Spleen (tissue), 7 donors: ENCODE measurements at regions not wholly inside any gene's neighbourhood (a gene's known extent, or its start where the extent isn't known, plus 50 kb on each side); places are given as distances from the start of the nearest gene placed in this dataset.

Experiments
- CTCF ChIP-seq, 11 experiments: fragments of 200-600 bp in 7 of 11; fragments of 450-650 bp in 4 of 11; sonication (generic) in 4 of 11; IDR thresholded peaks in 8 of 11; conservative IDR thresholded peaks in 3 of 11; 1 replicate in 7 of 11; 2 replicates in 4 of 11; pipeline versions ENCODE4 v1.4.0 to v1.8.0; 2016 to 2021; ENCODE audit warnings: antibody characterized with exemption in 11 of 11, inconsistent platforms in 4 of 11, mild to moderate bottlenecking in 1 of 11
- POLR2AphosphoS5 ChIP-seq, 3 donors: sonication (generic); formaldehyde crosslinking; IDR thresholded peaks; one replicate each; pipeline ENCODE4 v1.5.1; 2017; ENCODE audit warnings: antibody characterized with exemption in 3 of 3
- donor health status: DM: no; HTN: no; CAD: no; lungs with moderate emphysema.
- donor health status: DM: no; HTN: no; CAD: no.
- donor health status: DM: no; HTN: no; CAD: no.

GRCh38 chr2:239621611-239622010 is 220.8 kb upstream of the HDAC4 start:
- TF ChIP-seq CTCF (IDR thresholded peaks at IDR 0.05 in 8 of 11, conservative IDR thresholded peaks at IDR 0.05 in 3 of 11) (no peak), POLR2AphosphoS5 (IDR thresholded peaks at IDR 0.05) (no peak)
